ENCODE measurements at regions not wholly inside any gene's neighbourhood (a gene's known extent, or its start where the extent isn't known, plus 50 kb on each side); places are given as distances from the start of the nearest gene placed in this dataset.

DNA sequence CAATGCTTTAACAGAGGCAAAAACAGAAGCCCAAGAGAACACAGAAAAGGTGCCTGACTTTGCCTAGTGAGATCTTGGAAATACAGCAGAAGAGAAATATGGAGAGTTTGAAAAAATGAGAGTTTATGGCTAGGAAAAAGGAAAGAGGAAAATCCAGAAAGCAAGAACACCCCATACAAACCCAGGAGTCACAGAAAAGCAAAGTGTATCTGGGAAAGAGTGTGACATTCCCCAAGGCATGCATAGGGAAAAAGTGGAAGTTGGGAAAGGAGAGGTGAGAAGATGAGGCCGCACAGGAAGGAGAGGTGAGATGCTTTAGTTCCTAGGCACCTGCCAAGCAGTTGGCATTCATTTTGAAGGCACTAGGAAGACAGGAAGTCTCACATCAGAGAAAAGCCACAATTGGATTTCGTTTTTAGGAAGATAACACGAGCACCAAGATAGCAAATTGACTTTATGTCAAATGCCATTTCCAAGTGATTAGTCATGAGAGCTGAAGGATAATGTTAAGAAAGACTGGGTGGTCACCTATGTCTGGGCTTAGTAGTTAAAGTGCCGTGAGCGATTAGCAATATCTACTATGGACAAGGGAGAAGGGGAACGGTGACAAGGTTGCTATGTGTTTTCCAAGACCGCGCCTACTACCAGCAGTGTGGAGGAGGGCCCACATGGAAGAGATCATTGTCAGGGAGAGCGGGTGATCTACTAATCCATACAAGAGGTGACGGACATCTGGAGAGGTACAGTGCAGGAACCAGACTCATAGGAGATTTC is 224.1 kb upstream of the PARD3B start:
- ChIA-PET POLR2A (no interaction called here), CTCF (interaction anchor here (1.9 kb wide), 1 partner anchor 10 kb away, joined by 4 read pairs; no protein-coding TSS in a partner anchor)
- TF ChIP-seq, protein P1, sequence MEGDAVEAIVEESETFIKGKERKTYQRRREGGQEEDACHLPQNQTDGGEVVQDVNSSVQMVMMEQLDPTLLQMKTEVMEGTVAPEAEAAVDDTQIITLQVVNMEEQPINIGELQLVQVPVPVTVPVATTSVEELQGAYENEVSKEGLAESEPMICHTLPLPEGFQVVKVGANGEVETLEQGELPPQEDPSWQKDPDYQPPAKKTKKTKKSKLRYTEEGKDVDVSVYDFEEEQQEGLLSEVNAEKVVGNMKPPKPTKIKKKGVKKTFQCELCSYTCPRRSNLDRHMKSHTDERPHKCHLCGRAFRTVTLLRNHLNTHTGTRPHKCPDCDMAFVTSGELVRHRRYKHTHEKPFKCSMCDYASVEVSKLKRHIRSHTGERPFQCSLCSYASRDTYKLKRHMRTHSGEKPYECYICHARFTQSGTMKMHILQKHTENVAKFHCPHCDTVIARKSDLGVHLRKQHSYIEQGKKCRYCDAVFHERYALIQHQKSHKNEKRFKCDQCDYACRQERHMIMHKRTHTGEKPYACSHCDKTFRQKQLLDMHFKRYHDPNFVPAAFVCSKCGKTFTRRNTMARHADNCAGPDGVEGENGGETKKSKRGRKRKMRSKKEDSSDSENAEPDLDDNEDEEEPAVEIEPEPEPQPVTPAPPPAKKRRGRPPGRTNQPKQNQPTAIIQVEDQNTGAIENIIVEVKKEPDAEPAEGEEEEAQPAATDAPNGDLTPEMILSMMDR (IDR thresholded peaks at IDR 0.05; ENCODE audit: control extremely low read depth, extremely low read depth, low read depth, missing control alignments), result no peak
- no peak for DNase-seq (ENCODE audit: extremely low spot score)

DNA sequence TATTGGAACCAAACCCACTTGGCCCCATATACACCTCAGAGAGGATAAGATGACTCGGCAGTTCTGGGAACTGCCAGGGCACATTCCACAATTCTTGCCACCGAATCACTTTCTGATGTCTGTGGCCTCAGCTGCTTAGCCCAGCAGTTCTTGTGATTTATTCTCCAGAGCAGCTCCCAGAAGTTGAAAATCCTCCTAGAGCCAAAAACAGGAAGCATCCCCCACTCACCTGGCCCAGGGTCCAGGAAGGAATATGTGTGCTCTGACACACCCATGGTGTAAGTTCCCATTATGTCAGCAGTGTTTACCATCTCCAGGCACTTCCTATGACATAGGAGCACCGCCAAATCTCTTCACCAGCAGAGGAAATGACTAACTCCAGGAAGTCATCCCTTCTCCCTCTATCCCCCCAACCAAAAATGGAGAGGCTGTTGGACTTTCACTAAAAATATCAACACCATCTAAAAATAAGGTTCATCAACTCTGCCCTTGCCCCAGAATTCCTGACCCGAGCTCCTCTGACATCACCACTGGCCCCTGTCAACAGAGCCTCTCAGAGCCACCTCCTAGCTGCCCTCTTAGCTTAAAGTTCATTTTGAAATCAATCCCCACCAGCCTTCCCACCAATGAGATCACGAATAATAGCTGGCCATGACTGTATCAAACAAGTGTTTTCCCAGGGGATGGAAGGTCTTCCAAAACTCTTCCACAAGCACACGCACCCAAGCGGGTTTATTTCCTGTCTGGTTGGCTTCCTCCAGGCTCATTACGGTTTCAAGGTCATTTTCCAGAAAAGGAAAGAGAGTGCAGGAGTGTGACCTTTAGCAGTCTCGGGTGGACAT is 223.1 kb upstream of the PARD3B start:
- ChIA-PET POLR2A (no interaction called here), CTCF (interaction anchor here (0.9 to 3.5 kb wide), 8 partner anchors 11 to 1626 kb away, joined by 3 to 13 read pairs (median 3); no protein-coding TSS in a partner anchor)
- TF ChIP-seq, protein P1 (IDR thresholded peaks at IDR 0.05; ENCODE audit: control extremely low read depth, extremely low read depth, low read depth, missing control alignments), result no peak
- DNase-seq (ENCODE audit: extremely low spot score), result no peak

DNA sequence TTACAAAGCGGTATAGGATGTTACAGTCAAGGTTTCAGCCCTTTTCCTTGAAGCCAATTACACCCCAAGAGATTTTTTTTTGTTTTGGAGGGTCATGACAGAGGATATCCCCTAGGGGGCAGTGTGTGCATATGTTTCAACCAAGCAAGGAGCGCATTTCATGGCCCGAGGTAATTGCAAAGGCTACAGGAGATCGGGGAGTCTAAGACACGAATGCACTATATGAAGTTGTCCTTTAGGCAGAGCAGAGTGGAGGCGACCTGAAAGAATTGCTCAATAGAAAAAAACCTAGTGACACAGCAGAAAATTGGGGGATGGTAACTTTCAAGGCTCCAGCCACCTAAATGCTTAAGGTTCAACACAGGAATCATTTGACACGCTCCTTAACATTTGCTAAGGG is 219.8 kb upstream of the PARD3B start:
- CTCF ChIA-PET, result interaction anchor here (1.5 to 3.5 kb wide), 3 partner anchors 10 to 1623 kb away, joined by 3 to 13 read pairs (median 4); no protein-coding TSS in a partner anchor
- TF ChIP-seq, protein P1 (IDR thresholded peaks at IDR 0.05; ENCODE audit: control extremely low read depth, extremely low read depth, low read depth, missing control alignments), result peak; percentile 69
- DNase-seq (ENCODE audit: extremely low spot score), result peak; percentile 47
- POLR2A ChIA-PET, result no interaction called here

DNA sequence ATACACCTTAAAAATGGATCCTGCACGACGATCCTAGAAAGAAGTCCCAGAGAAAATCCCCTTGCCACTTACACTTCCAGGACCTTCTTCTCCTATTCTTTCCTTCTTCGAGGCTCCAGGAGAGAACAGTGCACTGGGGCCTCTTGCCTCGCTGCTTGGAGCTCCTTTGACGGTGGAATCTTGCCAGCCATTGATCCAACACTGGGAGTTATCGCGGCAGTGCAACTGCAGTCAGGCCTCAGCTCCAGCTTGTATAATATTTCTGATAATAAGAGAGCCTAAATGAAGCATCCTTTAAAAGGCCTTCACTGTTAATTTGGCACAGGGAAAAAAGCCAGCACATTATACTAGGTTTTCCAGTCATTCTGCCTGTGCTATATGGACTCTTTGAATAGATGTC is 216.9 kb upstream of the PARD3B start:
- CTCF ChIA-PET, result interaction anchor here (2.1 kb wide), 1 partner anchor 1348 kb away, joined by 4 read pairs; no protein-coding TSS in a partner anchor
- POLR2A ChIA-PET, result no interaction called here
- TF ChIP-seq, protein P1 (IDR thresholded peaks at IDR 0.05; ENCODE audit: control extremely low read depth, extremely low read depth, low read depth, missing control alignments), result no peak
- no peak for DNase-seq (ENCODE audit: extremely low spot score)

DNA sequence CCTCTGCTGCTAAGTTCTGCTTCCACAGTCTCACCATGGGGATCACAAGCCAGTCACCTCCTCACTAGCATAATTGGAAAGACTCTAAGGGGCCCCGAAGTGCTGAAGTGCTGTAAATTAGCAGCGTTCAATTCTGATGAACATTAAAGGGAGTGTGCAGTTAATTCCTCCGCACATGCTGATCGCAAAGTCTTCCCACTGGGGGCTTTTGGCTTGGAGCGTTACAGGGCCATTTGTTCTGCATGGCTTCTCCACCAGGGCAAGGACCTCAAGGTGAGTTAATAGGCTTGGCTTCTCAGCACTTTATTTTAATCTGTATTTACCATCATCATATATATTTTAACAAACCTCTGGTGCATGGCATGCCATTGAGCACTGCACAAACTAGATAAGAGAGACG is 216.3 kb upstream of the PARD3B start:
- TF ChIP-seq, protein P1 (IDR thresholded peaks at IDR 0.05; ENCODE audit: control extremely low read depth, extremely low read depth, low read depth, missing control alignments), result no peak
- DNase-seq (ENCODE audit: extremely low spot score), result no peak
- POLR2A ChIA-PET, result no interaction called here
- CTCF ChIA-PET, result no interaction called here

DNA sequence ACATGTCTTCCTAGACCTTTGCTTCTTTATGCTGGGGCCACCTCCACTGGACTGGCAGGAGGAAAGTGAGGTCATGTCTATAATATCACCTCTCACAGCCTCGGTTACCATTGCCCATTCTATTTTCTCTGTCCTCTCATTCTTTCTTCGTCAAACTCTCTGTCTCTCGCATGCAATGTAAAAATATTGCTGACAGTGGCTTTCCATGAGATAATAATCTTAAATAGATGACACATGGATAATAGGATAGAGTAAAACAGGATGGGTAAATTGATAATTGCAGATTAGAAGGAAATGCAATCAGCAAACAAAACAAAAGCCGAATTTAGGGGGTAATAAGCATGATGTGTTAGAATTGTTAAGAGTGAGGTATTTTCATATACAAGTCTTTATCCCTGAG is 215.7 kb upstream of the PARD3B start:
- DNase-seq (ENCODE audit: extremely low spot score), result no peak
- TF ChIP-seq, protein P1 (IDR thresholded peaks at IDR 0.05; ENCODE audit: control extremely low read depth, extremely low read depth, low read depth, missing control alignments), result no peak
- POLR2A ChIA-PET, result no interaction called here
- CTCF ChIA-PET, result no interaction called here

All from GM10248 (cell line).